ENCODE measurements at regions not wholly inside any gene's neighbourhood (a gene's known extent, or its start where the extent isn't known, plus 50 kb on each side); places are given as distances from the start of the nearest gene placed in this dataset.

- Mint-ChIP-seq H3K27ac (no peak overlapping the region), H3K9me3 (peaks cover 0 to 5% (median under 1%) of the 10 kb centered on the region in 6 donors), H3K4me1 (peaks cover 3 to 5% of the 10 kb centered on the region in 2 donors), H3K27me3 (ENCODE audit: low read depth in 3 of 3) (peaks cover 11 to 40% (median 26%) of the 10 kb centered on the region in 3 donors), H3K36me3 (peaks cover 0 to 9% (median 5%) of the 10 kb centered on the region in 3 donors), H3K4me3 (no peak overlapping the region)
- DNase-seq, result no peak
Observed at GRCh38 chr5:73306741-73307275, 133.8 kb downstream of the TMEM174 start.

GRCh38 chr5:73306078-73306719 is 133.2 kb downstream of the TMEM174 start:
- no peak for DNase-seq
- peaks cover 0 to 5% (median under 1%) of the 10 kb centered on the region in 6 donors for H3K9me3 Mint-ChIP-seq
- H3K4me3 Mint-ChIP-seq, result no peak overlapping the region
- H3K27ac Mint-ChIP-seq, result no peak overlapping the region
- peaks cover 14 to 38% (median 31%) of the 10 kb centered on the region in 3 donors for H3K27me3 Mint-ChIP-seq (ENCODE audit: low read depth in 3 of 3)
- peaks cover 3 to 5% of the 10 kb centered on the region in 2 donors for H3K4me1 Mint-ChIP-seq
- H3K36me3 Mint-ChIP-seq, result peaks cover 0 to 9% (median 5%) of the 10 kb centered on the region in 3 donors

- H3K27ac Mint-ChIP-seq, result no peak overlapping the region
- H3K36me3 Mint-ChIP-seq, result peaks cover 0 to 9% (median 5%) of the 10 kb centered on the region in 3 donors
- H3K9me3 Mint-ChIP-seq, result peaks cover 0 to 5% (median under 1%) of the 10 kb centered on the region in 6 donors
- peaks cover 3 to 5% of the 10 kb centered on the region in 2 donors for H3K4me1 Mint-ChIP-seq
- H3K27me3 Mint-ChIP-seq (ENCODE audit: low read depth in 3 of 3), result peaks cover 15 to 36% (median 36%) of the 10 kb centered on the region in 3 donors
- no peak for DNase-seq
- peak overlapping the region in 1 of 5 donors; percentile 8 for H3K4me3 Mint-ChIP-seq
Observed at GRCh38 chr5:73305386-73305785, 132.4 kb downstream of the TMEM174 start.

GRCh38 chr5:73304381-73304780 is 131.4 kb downstream of the TMEM174 start:
- peaks cover 0 to 5% (median under 1%) of the 10 kb centered on the region in 6 donors for H3K9me3 Mint-ChIP-seq
- H3K4me1 Mint-ChIP-seq, result peaks cover 3 to 5% of the 10 kb centered on the region in 2 donors
- no peak for DNase-seq
- no peak overlapping the region for H3K4me3 Mint-ChIP-seq
- peaks cover 0 to 9% (median 5%) of the 10 kb centered on the region in 3 donors for H3K36me3 Mint-ChIP-seq
- no peak overlapping the region for H3K27ac Mint-ChIP-seq
- peaks cover 15 to 43% (median 38%) of the 10 kb centered on the region in 3 donors for H3K27me3 Mint-ChIP-seq (ENCODE audit: low read depth in 3 of 3)

GRCh38 chr5:73303148-73304079 is 130.4 kb downstream of the TMEM174 start:
- H3K4me1 Mint-ChIP-seq, result peaks cover 3 to 5% of the 10 kb centered on the region in 2 donors
- no peak overlapping the region for H3K4me3 Mint-ChIP-seq
- peaks cover 0 to 9% (median 5%) of the 10 kb centered on the region in 3 donors for H3K36me3 Mint-ChIP-seq
- peaks cover 0 to 5% (median under 1%) of the 10 kb centered on the region in 6 donors for H3K9me3 Mint-ChIP-seq
- peaks cover 21 to 47% (median 38%) of the 10 kb centered on the region in 3 donors for H3K27me3 Mint-ChIP-seq (ENCODE audit: low read depth in 3 of 3)
- no peak for DNase-seq
- H3K27ac Mint-ChIP-seq, result no peak overlapping the region

- H3K36me3 Mint-ChIP-seq, result peaks cover 0 to 9% (median 5%) of the 10 kb centered on the region in 3 donors
- no peak for DNase-seq
- peaks cover 21 to 45% (median 38%) of the 10 kb centered on the region in 3 donors for H3K27me3 Mint-ChIP-seq (ENCODE audit: low read depth in 3 of 3)
- H3K4me3 Mint-ChIP-seq, result peak overlapping the region in 1 of 5 donors; percentile 15
- H3K4me1 Mint-ChIP-seq, result peaks cover 3 to 5% of the 10 kb centered on the region in 2 donors
- H3K9me3 Mint-ChIP-seq, result peaks cover 0 to 5% (median under 1%) of the 10 kb centered on the region in 6 donors
- H3K27ac Mint-ChIP-seq, result no peak overlapping the region
Observed at GRCh38 chr5:73302797-73303147, 129.8 kb downstream of the TMEM174 start.

GRCh38 chr5:73301208-73301901 is 128.4 kb downstream of the TMEM174 start:
- peaks cover 3 to 5% of the 10 kb centered on the region in 2 donors for H3K4me1 Mint-ChIP-seq
- H3K4me3 Mint-ChIP-seq, result no peak overlapping the region
- no peak for DNase-seq
- peaks cover 16 to 50% (median 42%) of the 10 kb centered on the region in 3 donors for H3K27me3 Mint-ChIP-seq (ENCODE audit: low read depth in 3 of 3)
- peaks cover 0 to 9% (median 5%) of the 10 kb centered on the region in 3 donors for H3K36me3 Mint-ChIP-seq
- peaks cover 0 to 5% (median under 1%) of the 10 kb centered on the region in 6 donors for H3K9me3 Mint-ChIP-seq
- H3K27ac Mint-ChIP-seq, result no peak overlapping the region

- no peak for DNase-seq
- Mint-ChIP-seq H3K27ac (no peak overlapping the region), H3K9me3 (peaks cover 0 to 5% (median under 1%) of the 10 kb centered on the region in 6 donors), H3K4me1 (peaks cover 3 to 5% of the 10 kb centered on the region in 2 donors), H3K36me3 (peaks cover 0 to 9% (median 5%) of the 10 kb centered on the region in 3 donors), H3K27me3 (ENCODE audit: low read depth in 3 of 3) (peaks cover 20 to 50% (median 46%) of the 10 kb centered on the region in 3 donors), H3K4me3 (no peak overlapping the region)
Observed at GRCh38 chr5:73300337-73301207, 127.6 kb downstream of the TMEM174 start.

GRCh38 chr5:73299665-73300336 is 126.8 kb downstream of the TMEM174 start:
- H3K27ac Mint-ChIP-seq, result no peak overlapping the region
- peaks cover 0 to 5% (median under 1%) of the 10 kb centered on the region in 6 donors for H3K9me3 Mint-ChIP-seq
- DNase-seq, result no peak
- no peak overlapping the region for H3K4me3 Mint-ChIP-seq
- H3K27me3 Mint-ChIP-seq (ENCODE audit: low read depth in 3 of 3), result peaks cover 22 to 51% (median 40%) of the 10 kb centered on the region in 3 donors
- peaks cover 3 to 5% of the 10 kb centered on the region in 2 donors for H3K4me1 Mint-ChIP-seq
- peaks cover 0 to 9% (median 5%) of the 10 kb centered on the region in 3 donors for H3K36me3 Mint-ChIP-seq

GRCh38 chr5:73298772-73299630 is 126.0 kb downstream of the TMEM174 start:
- Mint-ChIP-seq H3K27me3 (ENCODE audit: low read depth in 3 of 3) (peaks cover 22 to 49% (median 39%) of the 10 kb centered on the region in 3 donors), H3K36me3 (peaks cover 0 to 9% (median 5%) of the 10 kb centered on the region in 3 donors), H3K9me3 (peaks cover 0 to 5% (median under 1%) of the 10 kb centered on the region in 6 donors), H3K4me1 (peaks cover 3 to 5% of the 10 kb centered on the region in 2 donors), H3K27ac (no peak overlapping the region), H3K4me3 (no peak overlapping the region)
- DNase-seq, result no peak

- Mint-ChIP-seq H3K27ac (no peak overlapping the region), H3K4me3 (no peak overlapping the region), H3K27me3 (ENCODE audit: low read depth in 3 of 3) (peaks cover 22 to 47% (median 37%) of the 10 kb centered on the region in 3 donors)
Observed at GRCh38 chr5:73298251-73298771, 125.3 kb downstream of the TMEM174 start.

More at GRCh38 chr5:73298251-73298771, 125.3 kb downstream of the TMEM174 start:
- peaks cover 0 to 9% (median 5%) of the 10 kb centered on the region in 3 donors for H3K36me3 Mint-ChIP-seq
- DNase-seq, result no peak
- peaks cover 0 to 5% (median 0%) of the 10 kb centered on the region in 6 donors for H3K9me3 Mint-ChIP-seq
- peaks cover 3 to 5% of the 10 kb centered on the region in 2 donors for H3K4me1 Mint-ChIP-seq
